C4-2B (cell line): ENCODE measurements at regions not wholly inside any gene's neighbourhood (a gene's known extent, or its start where the extent isn't known, plus 50 kb on each side); places are given as distances from the start of the nearest gene placed in this dataset.

ENCODE experiments used
- ZFX ChIP-seq: fragments of 450-650 bp; IDR thresholded peaks from 2 replicates; pipeline ENCODE4 v1.6.1; 2017
- TF ChIP-seq, protein P1 (sequence below): fragments of 450-650 bp; conservative IDR thresholded peaks from 2 replicates; pipeline ENCODE4 v1.5.1; 2017; ENCODE audit warnings: mild to moderate bottlenecking

- TF ChIP-seq, protein P1, sequence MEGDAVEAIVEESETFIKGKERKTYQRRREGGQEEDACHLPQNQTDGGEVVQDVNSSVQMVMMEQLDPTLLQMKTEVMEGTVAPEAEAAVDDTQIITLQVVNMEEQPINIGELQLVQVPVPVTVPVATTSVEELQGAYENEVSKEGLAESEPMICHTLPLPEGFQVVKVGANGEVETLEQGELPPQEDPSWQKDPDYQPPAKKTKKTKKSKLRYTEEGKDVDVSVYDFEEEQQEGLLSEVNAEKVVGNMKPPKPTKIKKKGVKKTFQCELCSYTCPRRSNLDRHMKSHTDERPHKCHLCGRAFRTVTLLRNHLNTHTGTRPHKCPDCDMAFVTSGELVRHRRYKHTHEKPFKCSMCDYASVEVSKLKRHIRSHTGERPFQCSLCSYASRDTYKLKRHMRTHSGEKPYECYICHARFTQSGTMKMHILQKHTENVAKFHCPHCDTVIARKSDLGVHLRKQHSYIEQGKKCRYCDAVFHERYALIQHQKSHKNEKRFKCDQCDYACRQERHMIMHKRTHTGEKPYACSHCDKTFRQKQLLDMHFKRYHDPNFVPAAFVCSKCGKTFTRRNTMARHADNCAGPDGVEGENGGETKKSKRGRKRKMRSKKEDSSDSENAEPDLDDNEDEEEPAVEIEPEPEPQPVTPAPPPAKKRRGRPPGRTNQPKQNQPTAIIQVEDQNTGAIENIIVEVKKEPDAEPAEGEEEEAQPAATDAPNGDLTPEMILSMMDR: no peak
- no peak for TF ChIP-seq ZFX
Observed at GRCh38 chr19:28505134-28505533, 707.8 kb downstream of the UQCRFS1 start.
